Endodermal cell (in vitro differentiated cells): ENCODE measurements at regions not wholly inside any gene's neighbourhood (a gene's known extent, or its start where the extent isn't known, plus 50 kb on each side); places are given as distances from the start of the nearest gene placed in this dataset.

Source experiments
- DNase-seq: peaks from one replicate; pipeline ENCODE4 v3.0.0-alpha.2; 2017
- H3K27ac ChIP-seq: 2 replicates; pipeline ENCODE4 v1.5.1; 2013; ENCODE audit warnings: mild to moderate bottlenecking, low read depth, low read length, moderate library complexity
- H3K27me3 ChIP-seq: 2 replicates; pipeline ENCODE4 v1.6.1; 2013; ENCODE audit warnings: mild to moderate bottlenecking, low read length, moderate library complexity; ENCODE audit not compliant: insufficient read depth, control insufficient read depth, poor library complexity, severe bottlenecking
- H3K36me3 ChIP-seq: 2 replicates; pipeline ENCODE4 v1.7.0; 2013; ENCODE audit warnings: mild to moderate bottlenecking, low read length, moderate library complexity; ENCODE audit not compliant: control insufficient read depth, insufficient read depth
- H3K4me1 ChIP-seq: one replicate; pipeline ENCODE4 v1.7.0; 2013; ENCODE audit warnings: low read length; ENCODE audit not compliant: control insufficient read depth, insufficient read depth
- H3K4me3 ChIP-seq: 2 replicates; pipeline ENCODE4 v1.5.1; 2013; ENCODE audit warnings: mild to moderate bottlenecking, low read length, moderate library complexity
- H3K9ac ChIP-seq: 2 replicates; pipeline ENCODE4 v1.6.1; 2013; ENCODE audit warnings: mild to moderate bottlenecking, low read length, moderate library complexity; ENCODE audit not compliant: poor library complexity, severe bottlenecking; ENCODE audit errors: extremely low read depth
- H3K9me3 ChIP-seq: 2 replicates; pipeline ENCODE4 v1.6.1; 2013; ENCODE audit warnings: mild to moderate bottlenecking, low read length, moderate library complexity; ENCODE audit not compliant: control insufficient read depth
- H3K27ac Mint-ChIP-seq: 2 replicates; pipeline ENCODE4 v1.8.0; 2020; ENCODE audit warnings: mixed read lengths
- H3K27me3 Mint-ChIP-seq: 2 replicates; pipeline ENCODE4 v1.8.0; 2021; ENCODE audit warnings: mild to moderate bottlenecking, mixed read lengths; ENCODE audit not compliant: insufficient read depth
- H3K36me3 Mint-ChIP-seq: 2 replicates; pipeline ENCODE4 v1.8.0; 2020; ENCODE audit warnings: low read depth, mixed read lengths
- H3K4me1 Mint-ChIP-seq: 2 replicates; pipeline ENCODE4 v1.8.0; 2020; ENCODE audit warnings: mixed read lengths
- H3K4me3 Mint-ChIP-seq: 2 replicates; pipeline ENCODE4 v1.8.0; 2020; ENCODE audit warnings: mild to moderate bottlenecking, moderate library complexity, mixed read lengths
- H3K9me3 Mint-ChIP-seq: 2 replicates; pipeline ENCODE4 v1.8.0; 2020; ENCODE audit warnings: mild to moderate bottlenecking, mixed read lengths
- WGBS, 2 experiments: methylation state at CpG; one replicate each; pipeline versions ENCODE4 v1.1.5 to v1.1.7; 2013; ENCODE audit warnings: missing lambda C conversion rate in 2 of 2, mixed read lengths in 1 of 2; ENCODE audit not compliant: insufficient coverage in 1 of 2, insufficient read length in 1 of 2; 5-methylcytosine and 5-hydroxymethylcytosine counted together
- TF ChIP-seq, protein P1 (sequence below): fragments of 200-600 bp; sonication (generic); conservative IDR thresholded peaks from 2 replicates; pipeline ENCODE4 v1.5.0; 2021; ENCODE audit warnings: antibody characterized with exemption, mild to moderate bottlenecking

- Mint-ChIP-seq H3K27me3 (no peaks in the 10 kb centered on the region), H3K4me1 (peaks cover 10% of the 10 kb centered on the region), H3K27ac (no peak overlapping the region), H3K36me3 (peaks cover 2% of the 10 kb centered on the region), H3K9me3 (peaks cover 1% of the 10 kb centered on the region), H3K4me3 (no peak overlapping the region)
- no peak overlapping the region for H3K4me3 ChIP-seq
- no peaks in the 10 kb centered on the region for H3K36me3 ChIP-seq
- no peak for DNase-seq
- no peaks in the 10 kb centered on the region for H3K4me1 ChIP-seq
- TF ChIP-seq, protein P1, sequence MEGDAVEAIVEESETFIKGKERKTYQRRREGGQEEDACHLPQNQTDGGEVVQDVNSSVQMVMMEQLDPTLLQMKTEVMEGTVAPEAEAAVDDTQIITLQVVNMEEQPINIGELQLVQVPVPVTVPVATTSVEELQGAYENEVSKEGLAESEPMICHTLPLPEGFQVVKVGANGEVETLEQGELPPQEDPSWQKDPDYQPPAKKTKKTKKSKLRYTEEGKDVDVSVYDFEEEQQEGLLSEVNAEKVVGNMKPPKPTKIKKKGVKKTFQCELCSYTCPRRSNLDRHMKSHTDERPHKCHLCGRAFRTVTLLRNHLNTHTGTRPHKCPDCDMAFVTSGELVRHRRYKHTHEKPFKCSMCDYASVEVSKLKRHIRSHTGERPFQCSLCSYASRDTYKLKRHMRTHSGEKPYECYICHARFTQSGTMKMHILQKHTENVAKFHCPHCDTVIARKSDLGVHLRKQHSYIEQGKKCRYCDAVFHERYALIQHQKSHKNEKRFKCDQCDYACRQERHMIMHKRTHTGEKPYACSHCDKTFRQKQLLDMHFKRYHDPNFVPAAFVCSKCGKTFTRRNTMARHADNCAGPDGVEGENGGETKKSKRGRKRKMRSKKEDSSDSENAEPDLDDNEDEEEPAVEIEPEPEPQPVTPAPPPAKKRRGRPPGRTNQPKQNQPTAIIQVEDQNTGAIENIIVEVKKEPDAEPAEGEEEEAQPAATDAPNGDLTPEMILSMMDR = no peak
- H3K9ac ChIP-seq = no peak overlapping the region
- no peak overlapping the region for H3K27ac ChIP-seq
- H3K27me3 ChIP-seq = no peaks in the 10 kb centered on the region
- H3K9me3 ChIP-seq = no peaks in the 10 kb centered on the region
- WGBS, 2 experiments = 92 to 98% methylated on average over 4 to 7 of the region's 8 CpGs
Measured at GRCh38 chr9:78448960-78449673, 152.2 kb downstream of the PSAT1 start.

GRCh38 chr9:78453450-78453849 lies 156.5 kb downstream of the PSAT1 start:
- H3K4me1 ChIP-seq = no peaks in the 10 kb centered on the region
- Mint-ChIP-seq H3K9me3 (no peaks in the 10 kb centered on the region), H3K4me1 (peaks cover 10% of the 10 kb centered on the region), H3K36me3 (no peaks in the 10 kb centered on the region), H3K4me3 (no peak overlapping the region), H3K27me3 (no peaks in the 10 kb centered on the region), H3K27ac (no peak overlapping the region)
- TF ChIP-seq, protein P1 = no peak
- no peak overlapping the region for H3K9ac ChIP-seq
- no peaks in the 10 kb centered on the region for H3K27me3 ChIP-seq
- no peaks in the 10 kb centered on the region for H3K36me3 ChIP-seq
- WGBS, 2 experiments = 95 to 97% methylated on average over 7 of the region's 7 CpGs
- H3K9me3 ChIP-seq = no peaks in the 10 kb centered on the region
- H3K4me3 ChIP-seq = no peak overlapping the region
- DNase-seq = no peak
- no peak overlapping the region for H3K27ac ChIP-seq

- TF ChIP-seq, protein P1 = no peak
- Histone ChIP-seq H3K4me1 (no peaks in the 10 kb centered on the region), H3K9ac (no peak overlapping the region), H3K27me3 (no peaks in the 10 kb centered on the region), H3K36me3 (no peaks in the 10 kb centered on the region), H3K27ac (no peak overlapping the region), H3K9me3 (peaks cover 20% of the 10 kb centered on the region), H3K4me3 (no peak overlapping the region)
- DNase-seq = no peak
- no peaks in the 10 kb centered on the region for H3K4me1 Mint-ChIP-seq
- peaks cover 2% of the 10 kb centered on the region for H3K36me3 Mint-ChIP-seq
- H3K4me3 Mint-ChIP-seq = no peak overlapping the region
- peaks cover 39% of the 10 kb centered on the region for H3K9me3 Mint-ChIP-seq
- H3K27me3 Mint-ChIP-seq = no peaks in the 10 kb centered on the region
- 91 to 93% methylated on average over 2 of the region's 2 CpGs for WGBS, 2 experiments
- no peak overlapping the region for H3K27ac Mint-ChIP-seq
Measured at GRCh38 chr9:78462611-78463010, 165.7 kb downstream of the PSAT1 start.
